NCI-H1048 (cell line): ENCODE measurements at regions not wholly inside any gene's neighbourhood (a gene's known extent, or its start where the extent isn't known, plus 50 kb on each side); places are given as distances from the start of the nearest gene placed in this dataset.
"Not testable (repeated sequence)": the region's sequence is repeated elsewhere in the genome, so short reads cannot be mapped to it uniquely, and the experiment has no call there.

Experiments used
- DNase-seq: peaks from one replicate; lab custom pipeline; 2025; lab: John Stamatoyannopoulos, UW

DNA sequence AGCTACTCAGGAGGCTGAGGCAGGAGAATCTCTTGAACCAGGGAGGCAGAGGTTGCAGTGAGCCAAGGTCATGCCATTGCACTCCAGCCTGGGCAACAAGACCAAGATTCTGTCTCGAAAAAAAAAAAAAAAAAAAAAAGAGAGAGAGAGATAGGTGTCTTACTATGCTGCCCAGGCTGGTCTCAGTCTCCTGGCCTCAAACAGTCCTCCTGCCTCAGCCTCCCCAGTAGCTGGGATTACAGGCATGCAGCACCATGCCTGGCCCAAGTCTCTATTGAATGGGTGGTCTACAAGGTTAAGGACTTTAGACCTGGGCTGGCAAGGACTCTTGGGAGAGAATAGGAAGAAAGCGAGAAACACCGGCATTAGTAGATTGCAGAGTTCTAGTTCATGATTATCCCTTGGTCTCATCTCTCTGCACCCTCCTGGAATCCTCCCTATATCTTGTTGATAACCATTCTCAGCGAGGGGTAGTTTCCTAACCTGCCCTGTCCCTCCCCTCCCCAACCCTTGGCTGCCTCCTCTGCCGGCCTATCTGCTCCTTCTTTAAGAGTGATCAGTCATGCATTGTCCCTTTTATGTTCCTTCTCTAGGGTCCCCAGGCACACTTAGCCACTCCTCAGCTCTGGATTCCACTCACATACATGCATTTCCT, 128.1 kb upstream of the MAP1LC3B2 start:
- no peak for DNase-seq

DNA sequence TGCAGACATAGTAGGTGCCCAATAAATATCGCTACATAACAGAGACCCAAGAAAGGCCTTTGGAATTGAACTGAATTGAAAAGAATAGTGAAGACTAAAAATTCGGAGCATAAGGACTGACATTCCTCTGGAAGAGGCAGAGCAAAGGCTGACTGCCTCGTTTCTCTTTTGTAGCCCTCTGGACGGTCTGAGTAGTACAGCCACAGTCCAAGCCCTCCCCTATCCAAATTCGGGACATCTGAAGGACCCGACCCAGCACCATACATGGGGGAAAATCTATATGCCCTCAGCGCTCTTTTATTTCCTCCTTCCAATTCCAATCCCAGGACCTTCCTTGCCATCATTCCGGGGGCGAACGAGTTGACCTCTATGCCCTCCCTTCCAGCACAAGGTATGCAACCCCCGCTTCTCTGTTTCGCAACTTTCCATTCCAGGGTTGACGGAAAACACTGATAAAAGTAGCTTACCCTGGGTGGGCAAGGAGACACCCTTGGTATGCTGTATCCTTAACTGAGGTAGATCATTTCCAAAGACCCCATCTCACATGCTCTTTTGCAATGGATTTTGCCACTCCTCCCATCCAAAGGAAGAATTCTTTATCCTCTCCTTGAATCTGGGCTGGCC, 127.4 kb upstream of the MAP1LC3B2 start:
- no peak for DNase-seq

DNA sequence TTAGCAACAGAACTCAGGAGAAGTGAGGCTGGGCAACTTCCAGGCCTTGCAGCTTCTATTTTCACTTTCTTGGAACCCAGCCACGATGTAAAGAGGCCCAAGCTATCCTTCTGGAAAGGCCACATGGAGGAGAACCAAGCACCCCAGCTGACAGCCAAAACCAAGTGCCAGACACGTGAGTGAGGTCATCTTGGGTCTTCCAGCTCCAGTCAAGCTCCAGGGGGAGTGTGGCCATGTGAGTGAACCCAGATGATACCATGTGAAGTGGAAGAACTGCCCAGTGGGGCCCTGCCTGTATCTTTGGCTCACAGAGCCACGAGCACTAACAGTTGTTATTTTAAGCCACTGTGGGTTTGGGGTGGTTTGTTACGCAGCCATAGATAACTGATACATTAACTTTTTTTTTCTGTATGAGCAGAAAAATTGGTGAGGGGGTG, 126.8 kb upstream of the MAP1LC3B2 start:
- no peak for DNase-seq

DNA sequence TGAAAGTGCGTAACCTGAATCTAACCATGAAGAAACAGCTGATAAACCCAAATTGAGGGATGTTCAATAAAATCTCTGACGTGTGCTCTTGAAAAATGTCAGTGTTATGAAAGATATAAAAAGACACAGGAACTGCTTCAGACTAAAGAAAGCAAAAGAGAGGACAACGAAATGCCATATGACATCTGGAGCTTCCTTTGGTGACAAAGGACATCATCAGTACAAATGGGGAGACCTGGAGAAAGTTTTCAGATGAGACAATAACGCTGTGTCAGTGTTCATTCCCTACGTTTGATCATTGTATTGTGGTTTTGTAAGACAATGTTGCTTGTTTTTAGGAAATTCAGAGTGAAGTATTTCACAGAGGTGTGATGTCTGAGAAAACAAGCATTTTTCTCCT, 125.9 kb upstream of the MAP1LC3B2 start:
- DNase-seq = no peak

DNA sequence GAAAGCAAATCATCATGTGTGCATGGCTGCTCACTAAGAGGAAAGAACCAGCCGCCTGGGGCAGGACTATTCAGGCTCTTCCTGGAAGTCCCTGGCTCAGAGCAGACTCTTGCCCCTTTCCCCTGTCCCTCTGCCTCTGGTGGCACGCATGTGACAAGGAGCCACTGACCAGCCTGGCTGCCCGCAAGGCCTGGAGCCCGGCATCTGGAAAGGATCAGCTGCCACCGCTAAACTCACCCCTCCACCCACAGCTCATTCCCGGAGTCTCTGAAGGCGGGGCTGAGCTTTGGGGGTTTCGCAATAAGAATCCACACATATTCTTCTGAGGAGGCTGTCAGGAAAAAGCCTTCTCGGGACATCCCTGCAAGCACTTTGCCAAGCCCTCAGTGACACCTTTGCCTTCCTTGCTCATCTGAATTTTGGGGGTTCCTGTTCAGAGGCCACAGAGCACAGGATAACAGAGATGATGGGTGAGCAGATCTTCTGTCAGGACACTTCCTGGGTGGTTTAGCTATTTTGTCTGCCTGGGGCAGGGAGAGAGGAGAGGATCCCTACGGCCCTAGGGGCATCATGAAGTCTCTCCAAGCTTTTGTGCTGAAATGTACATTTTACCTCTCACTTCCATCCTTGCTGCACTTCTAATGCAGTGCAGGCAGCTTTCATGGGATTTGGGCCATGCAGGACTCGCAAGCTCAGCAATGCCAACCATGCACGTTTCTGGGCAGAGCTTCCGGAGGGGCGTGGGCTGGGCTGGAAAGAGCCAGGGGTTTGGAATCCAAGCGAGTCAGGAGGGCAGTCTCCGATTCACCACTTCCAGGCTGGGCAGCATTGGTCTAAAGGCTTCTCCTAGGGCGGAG, 124.8 kb upstream of the MAP1LC3B2 start:
- DNase-seq = no peak

DNA sequence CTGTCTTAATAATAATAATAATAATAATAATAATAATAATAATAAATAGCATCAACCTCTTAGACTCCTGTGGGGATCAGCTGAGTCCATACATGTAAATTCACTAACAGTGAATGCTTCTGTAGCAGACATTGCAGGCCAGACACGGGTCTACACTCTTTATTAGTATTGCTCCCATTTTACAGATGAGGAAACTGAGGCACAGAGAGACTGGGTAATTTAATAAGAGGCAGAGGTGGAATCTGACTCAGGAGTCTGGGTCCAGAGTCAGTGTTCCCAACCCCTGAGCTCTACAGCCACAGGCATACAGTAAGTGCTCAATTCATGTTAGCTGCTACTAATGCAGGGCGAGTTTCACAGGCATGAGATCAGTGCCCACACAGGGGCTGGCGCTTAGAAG, 123.2 kb upstream of the MAP1LC3B2 start:
- DNase-seq = no peak

DNA sequence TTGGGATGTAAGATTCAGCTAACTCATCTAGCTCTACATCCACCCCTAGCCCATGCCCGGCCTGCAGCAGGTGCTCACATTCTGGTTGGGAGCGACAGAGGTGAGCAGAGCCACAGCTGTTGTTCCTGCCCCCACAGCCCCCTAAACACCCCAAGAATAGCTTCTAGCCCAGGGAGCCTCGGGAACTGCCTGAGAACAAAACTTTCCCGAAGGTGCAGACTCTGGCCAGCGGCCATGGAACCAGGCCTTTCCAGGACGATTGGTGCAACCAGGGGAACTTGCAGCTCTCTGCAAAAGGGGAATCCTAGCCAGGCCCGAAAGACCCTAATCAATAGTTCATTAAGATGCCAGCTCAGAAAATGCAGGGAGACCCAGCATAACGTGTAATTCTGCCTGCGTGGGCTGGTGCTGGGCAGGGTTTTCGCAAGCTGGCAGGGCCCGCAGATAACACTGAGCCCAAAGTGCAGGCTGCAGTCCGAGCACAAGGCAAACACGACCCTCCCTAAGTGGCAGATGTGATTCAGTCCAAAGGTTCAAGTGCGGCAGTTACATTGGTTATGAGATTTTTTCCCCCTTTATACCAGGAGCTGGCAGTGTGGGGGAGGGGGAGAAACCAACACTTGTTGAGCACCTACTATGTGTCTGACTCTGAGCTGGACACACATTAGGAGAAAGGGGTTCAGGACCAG, 122.5 kb upstream of the MAP1LC3B2 start:
- DNase-seq = no peak

DNA sequence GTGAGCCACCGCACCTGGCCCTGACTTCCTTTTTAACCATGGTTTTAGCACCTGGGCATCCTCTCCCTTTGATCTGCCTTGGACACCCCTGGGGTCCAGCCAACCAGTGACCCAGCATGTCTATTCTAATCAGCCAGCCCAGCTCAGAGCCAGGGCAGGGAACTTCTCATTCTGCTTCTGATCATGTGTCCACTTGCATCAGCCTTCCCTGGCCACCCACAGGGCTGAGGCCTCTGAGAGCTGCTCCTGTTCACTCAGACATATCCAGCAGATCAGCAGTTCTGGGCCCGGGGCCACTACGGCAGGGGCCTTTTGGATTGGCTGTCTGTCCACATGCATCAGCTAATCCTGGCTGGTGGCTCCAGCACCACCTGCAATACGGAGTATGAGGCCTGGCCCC, 117.9 kb upstream of the MAP1LC3B2 start:
- no peak for DNase-seq

DNA sequence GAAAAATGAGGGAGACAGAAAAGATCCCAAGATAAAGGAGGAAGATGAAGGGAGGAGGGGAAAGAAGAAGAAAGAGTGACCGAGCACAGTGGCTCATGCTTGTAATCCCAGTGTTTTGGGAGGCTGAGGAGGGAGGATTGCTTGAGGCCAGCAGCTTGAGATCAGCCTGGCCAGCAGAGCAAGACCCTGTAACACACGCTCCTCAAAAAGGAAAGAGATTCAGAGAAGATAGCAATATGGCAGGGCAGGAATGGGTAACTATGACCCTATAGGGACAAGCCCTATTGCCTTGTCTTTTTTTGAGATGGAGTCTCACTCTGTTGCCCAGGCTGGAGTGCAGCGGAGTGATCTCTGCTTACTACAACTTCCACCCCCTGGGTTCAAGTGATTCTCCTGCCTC, 116.9 kb upstream of the MAP1LC3B2 start:
- DNase-seq = no peak

DNA sequence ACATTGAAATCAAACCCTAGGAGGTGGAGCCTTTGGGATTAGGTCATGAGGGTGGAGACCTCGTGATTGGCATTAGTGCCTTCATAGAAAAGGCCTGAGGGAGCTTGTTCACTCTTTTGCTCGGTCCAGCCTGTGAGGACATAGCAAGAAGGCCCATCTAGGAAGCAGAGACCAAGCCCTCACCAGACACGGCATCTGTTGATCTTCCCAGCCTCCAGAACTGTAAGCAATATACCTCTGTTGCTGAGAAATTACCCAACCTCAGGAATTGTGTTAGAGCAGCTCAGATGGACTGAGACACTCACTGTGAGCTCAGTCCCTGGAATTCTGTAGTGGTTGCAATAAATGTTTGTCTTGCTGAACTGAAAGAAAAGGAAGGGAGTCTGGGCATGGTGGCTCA, 116.2 kb upstream of the MAP1LC3B2 start:
- DNase-seq = no peak

DNA sequence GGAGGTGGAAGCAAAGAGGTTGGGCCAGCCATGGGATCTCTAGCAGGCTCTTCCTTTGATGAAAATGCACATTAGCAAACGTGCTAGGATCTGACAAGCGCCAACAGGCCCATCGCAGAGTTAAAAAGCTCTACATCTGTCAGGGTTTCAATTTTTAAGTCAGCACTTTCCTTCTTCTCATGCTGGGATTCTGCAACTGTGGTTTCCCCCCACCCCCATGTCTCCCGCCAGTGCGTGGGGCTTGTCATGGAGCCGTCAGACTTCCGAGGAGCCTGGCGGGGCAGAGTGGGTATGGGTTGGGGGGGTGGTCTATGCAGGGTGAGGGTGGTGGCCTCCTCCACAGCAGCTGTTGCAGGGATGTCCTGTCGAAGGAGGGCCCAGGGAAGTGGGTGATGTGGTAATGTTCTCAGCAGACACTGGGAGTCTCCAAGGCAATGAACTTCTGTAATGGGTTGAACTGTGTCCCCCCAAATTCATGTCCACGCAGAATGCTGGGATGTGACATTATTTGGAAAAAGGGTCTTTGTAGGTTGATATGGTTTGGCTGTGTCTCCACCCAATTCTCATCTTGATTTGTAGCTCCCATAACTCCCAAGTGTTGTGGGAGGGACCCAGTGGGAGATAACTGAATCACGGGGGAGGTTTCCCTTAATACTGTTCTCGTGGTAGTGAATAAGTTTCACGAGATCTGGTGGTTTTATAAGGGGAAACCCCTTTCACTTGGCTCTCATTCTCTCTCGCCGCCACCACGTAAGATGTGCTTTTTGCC, 115.2 kb upstream of the MAP1LC3B2 start:
- no peak for DNase-seq

DNA sequence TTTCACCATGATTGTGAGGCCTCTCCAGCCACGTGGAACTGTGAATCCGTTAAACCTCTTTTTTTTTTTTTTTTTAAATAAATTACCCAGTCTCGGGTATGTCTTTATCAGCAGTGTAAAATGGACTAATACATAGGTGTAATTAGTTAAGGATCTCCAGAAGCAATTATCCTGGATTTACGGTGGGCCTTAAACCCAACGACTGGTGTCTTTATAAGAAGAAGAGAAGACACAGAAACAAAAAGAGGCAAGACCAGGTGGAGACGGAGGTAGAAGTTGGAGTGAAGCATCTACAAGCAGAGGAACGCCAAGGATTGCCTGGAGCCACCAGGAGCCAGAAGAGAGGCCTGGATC, 114.6 kb upstream of the MAP1LC3B2 start:
- DNase-seq = no peak

DNA sequence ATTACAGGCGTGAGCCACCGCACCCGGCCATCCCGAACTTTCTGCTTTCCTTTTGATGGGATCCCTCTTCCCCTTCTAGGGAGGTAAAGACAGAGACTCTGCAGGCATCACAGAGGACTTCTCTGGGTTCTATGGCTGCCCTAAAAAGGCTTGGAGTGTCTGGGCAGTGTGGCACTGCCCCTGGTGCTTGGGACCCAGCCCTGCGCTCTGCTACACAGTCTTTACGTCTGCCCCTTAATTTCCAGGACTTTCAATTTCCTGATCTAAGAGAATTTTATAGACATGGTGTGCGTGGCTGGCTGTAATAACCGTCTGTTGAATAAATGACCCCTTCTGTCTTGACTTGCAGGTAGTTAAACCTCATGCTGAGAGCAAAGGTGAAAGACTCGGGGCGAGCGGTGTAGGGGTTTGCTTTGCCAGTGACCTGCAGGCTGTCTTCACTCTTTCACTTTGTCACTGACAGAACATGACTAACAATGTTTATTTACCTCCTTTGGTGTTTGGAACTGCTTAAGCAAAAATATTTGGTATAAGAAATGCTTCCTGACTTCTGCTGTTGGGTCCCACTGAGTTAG, 110.9 kb upstream of the MAP1LC3B2 start:
- no peak for DNase-seq

DNA sequence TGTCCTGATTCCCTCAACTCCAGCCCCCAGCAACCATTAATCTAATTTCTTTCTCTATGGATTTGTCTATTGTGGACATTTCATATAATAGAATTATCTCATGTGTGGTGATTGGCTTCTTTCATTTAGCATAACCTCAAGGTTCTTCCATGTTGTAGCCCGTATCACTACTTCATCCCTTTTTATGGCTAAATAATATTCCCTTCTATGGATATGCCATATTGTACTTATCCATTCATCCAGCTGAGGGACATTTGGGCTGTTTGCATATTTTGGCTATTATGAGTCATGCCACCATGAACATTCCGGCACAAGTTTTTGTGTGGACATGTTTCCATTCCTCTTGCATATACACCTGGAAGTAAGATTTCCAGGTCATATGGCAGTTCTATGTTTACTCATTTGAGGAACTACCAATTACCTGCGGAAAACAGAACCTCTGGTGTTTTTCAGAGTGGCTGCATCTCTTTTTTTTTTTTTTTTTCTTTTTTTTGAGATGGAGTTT, 108.7 kb upstream of the MAP1LC3B2 start:
- no peak for DNase-seq

DNA sequence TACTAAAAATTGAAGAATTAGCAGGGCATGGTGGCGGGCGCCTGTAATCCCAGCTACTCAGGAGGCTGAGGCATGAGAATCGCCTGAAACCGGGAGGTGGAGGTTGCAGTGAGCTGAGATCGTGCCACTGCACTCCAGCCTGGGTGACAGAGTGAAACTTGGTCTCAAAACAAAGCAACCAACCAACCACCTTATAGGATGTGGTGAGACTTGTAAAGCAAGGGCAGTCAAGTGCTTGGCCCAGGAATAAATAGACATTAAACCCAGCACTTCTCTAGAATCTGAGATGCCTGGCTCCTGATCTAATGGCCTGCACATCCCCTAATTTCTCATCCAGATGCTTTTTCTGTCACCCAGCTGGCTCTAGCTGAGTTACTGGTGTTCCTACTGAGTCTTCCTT, 106.2 kb upstream of the MAP1LC3B2 start:
- DNase-seq = not testable (repeated sequence)

DNA sequence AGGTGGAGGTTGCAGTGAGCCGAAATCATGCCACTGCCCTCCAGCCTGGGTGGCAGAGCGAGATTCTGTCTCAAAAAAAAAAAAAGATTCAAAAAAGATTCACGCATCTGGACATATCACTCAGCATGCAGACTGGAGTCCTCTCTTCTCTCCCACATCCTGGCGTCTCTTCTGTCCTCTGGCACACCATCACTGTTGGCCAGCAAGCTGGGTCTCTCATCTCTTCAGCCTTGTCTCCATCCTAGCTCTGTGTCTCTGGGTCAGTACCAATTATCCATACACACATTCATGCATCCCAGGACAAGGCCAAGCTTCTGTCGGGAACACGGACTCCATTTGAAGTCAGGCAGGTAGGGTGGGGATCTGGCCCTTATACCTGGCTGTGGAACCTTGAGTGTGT, 105.5 kb upstream of the MAP1LC3B2 start:
- no peak for DNase-seq

DNA sequence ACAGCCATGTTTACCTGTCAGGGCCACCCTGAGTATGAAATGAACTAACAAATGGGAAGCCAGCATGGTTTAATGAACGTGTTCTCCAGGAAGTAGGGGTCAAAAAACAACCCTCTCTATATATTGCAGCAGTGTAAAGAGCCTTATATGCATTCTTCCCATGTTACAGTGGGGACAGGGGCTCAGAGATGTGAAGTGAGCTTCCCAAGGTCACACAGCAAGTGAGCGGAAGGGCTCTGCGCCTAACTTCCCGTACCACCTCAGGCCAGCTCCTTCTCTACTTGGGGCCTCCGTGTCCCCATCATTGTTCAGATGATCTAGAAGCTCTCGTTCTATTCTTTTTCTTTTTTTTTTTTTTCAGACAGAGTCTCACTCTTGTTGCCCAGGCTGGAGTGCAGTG, 105.1 kb upstream of the MAP1LC3B2 start:
- no peak for DNase-seq

DNA sequence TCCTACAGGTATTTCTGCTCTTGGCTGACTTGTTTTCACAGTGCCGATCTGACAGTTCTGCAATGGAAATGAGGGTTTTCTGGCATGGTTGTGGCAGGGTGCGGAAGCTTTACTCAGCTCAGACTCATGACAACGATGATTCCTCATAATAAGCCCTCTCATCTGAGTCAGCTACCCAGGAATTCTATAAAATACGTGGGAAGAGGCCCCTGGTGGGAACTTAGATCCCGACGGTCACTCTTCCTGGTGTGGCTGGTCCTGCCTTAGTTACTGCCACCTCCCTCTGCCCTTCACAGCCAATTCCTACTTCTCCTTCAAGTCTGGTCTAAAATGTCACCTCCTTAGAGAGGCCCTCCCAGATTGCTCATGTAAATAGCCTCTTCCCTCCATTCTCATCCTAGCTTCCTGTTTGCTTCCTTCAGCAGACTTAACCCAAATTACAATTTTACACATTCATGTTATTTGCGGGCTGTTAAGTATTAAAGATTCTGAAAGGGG, 104.2 kb upstream of the MAP1LC3B2 start:
- DNase-seq = no peak

DNA sequence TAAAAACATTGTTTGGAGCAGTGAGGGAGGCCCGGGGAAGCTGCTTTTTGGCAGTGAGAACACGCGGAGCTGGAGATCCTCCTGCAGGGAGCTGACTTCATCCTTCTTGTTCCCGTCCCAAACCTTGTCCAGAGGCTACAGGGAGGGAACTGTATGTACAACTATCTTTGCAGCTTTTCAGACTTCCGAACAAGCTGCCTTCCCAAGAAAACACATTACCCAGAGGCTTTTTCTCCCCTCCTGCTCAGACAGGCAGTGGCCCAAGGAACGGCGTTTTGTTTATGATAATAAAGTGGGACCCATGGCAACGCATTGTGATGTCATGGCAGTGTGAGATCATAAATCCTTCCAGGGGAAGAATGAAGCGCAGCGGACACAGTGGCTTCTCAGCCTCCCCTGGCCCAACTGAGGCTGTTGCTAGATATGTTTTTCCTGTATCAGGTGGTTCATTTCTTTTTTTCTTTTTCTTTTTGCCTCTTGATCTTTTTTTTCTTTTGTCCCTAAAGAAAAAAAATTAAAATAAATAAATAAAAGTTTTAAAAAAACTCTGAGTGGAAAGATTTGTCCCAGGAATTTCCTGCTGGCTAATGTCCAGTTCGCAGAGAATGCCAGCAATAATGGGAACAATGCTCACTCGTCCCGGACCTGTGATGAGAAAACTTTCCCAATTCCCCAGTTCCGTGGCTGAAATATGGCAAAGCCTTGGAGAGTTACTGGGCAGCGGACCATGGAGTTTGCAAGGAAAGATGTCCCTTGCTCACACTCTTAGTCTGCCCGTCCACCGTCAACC, 103.4 kb upstream of the MAP1LC3B2 start:
- no peak for DNase-seq

DNA sequence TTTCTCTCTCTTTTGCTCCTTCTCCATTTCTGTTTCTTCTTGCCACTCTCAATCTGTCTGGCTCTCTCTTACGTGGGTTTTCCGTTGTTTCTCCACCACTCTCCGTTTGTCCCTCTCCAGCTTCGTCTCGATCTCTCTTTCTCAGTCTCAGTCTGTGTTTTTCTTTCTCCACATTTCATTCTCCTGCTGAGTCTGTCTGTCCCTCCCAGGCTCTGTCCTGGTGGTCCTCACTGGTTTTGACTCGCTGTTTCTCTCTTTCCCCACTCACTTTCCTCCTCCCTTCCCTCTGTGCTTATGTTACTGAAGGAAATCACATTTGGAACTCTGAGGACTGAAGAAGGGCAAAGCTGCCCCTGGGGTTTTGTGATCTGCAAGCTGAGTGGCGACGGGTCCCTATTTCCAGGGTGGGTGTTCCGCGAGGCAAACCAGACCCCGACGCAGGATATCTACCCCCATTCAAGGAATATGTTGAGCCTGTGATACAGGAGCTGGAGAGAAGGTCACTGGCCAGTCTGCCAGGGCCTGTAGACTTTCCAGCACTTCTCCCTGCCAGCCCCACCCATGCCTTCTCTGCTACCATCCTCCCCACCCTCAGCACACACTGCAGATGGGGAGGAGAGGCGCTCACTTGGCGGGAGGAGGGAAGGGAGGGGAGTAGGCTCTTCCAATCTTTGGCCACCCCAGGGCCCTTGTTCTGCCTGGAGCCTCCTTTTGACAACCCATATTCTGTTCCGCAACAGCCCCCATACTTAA, 102.7 kb upstream of the MAP1LC3B2 start:
- no peak for DNase-seq
